Mucosa of descending colon (tissue), 3 donors: ENCODE measurements at regions not wholly inside any gene's neighbourhood (a gene's known extent, or its start where the extent isn't known, plus 50 kb on each side); places are given as distances from the start of the nearest gene placed in this dataset.
"Not testable (repeated sequence)": the region's sequence is repeated elsewhere in the genome, so short reads cannot be mapped to it uniquely, and the experiment has no call there.

ENCODE experiments used
- ATAC-seq: fragments of 200-7000 bp; cut with Tn5 transposase; one replicate; pipeline ENCODE4 v1.9.1; 2020; ENCODE audit warnings: mild to moderate bottlenecking, moderate library complexity
- DNase-seq, 3 donors: peaks; one replicate each; pipeline ENCODE4 v3.0.0-alpha.2; 2020
- H3K36me3 ChIP-seq: fragments of 200-600 bp; one replicate; pipeline ENCODE4 v1.8.0; 2021; ENCODE audit warnings: low read depth, mild to moderate bottlenecking
- H3K4me1 ChIP-seq: fragments of 200-600 bp; one replicate; pipeline ENCODE4 v1.8.0; 2021; ENCODE audit warnings: low read depth, mild to moderate bottlenecking
- H3K4me3 ChIP-seq: fragments of 200-600 bp; one replicate; pipeline ENCODE4 v1.8.0; 2021; ENCODE audit warnings: mild to moderate bottlenecking
- H3K9me3 ChIP-seq: fragments of 200-600 bp; one replicate; pipeline ENCODE4 v1.8.0; 2021; ENCODE audit warnings: mild to moderate bottlenecking
- intact Hi-C, 2 donors: fragments of 100-400 bp; cut with DNase I in 1 of 2; cut with micrococcal nuclease in 1 of 2; formaldehyde crosslinking; loops; one replicate each; pipeline versions ENCODE4 v1.11.0 to v1.11.1; 2022; cut with DNase I, micrococcal nuclease
- TF ChIP-seq, protein P1 (sequence below): fragments of 200-600 bp; IDR thresholded peaks from one replicate; pipeline ENCODE4 v1.8.0; 2022; ENCODE audit warnings: antibody characterized with exemption, mild to moderate bottlenecking
- donor health status: DM: no; HTN: no; CAD: no; lungs with moderate emphysema.
- donor health status: DM: no; HTN: no; CAD: no.
- donor health status: DM: no; HTN: yes; CAD: no.

DNA sequence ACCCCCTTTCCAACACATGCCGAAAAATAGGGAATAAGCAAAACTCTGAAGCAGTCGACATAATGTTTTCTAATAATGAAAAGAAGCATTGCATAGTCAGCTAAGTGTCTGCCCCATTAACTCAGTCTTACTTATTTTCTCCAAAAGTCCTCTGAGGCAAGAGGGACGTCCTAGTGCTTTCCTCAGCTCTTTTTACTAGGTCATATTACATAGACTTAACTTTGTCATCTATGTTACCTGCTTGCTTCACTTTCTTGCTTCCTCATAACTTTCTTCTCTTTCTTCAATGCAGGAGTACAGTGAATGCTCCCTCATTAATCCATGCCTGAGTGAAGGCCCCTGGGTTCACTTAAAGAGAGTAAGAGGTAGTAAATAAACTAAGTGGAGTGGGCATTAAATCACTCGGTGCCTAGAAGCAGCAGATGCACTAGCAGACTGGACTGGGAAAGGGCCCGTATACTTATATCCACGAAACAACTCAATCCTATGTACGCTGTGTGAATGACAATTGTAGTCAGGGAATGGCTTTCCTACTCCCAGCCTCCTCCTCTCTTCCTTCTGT is 210.5 kb upstream of the SPAG17 start:
- Histone ChIP-seq H3K4me3 (no peak overlapping the region), H3K36me3 (no peaks in the 10 kb centered on the region), H3K4me1 (no peaks in the 10 kb centered on the region), H3K9me3 (no peaks in the 10 kb centered on the region)
- no peak for ATAC-seq
- TF ChIP-seq, protein P1, sequence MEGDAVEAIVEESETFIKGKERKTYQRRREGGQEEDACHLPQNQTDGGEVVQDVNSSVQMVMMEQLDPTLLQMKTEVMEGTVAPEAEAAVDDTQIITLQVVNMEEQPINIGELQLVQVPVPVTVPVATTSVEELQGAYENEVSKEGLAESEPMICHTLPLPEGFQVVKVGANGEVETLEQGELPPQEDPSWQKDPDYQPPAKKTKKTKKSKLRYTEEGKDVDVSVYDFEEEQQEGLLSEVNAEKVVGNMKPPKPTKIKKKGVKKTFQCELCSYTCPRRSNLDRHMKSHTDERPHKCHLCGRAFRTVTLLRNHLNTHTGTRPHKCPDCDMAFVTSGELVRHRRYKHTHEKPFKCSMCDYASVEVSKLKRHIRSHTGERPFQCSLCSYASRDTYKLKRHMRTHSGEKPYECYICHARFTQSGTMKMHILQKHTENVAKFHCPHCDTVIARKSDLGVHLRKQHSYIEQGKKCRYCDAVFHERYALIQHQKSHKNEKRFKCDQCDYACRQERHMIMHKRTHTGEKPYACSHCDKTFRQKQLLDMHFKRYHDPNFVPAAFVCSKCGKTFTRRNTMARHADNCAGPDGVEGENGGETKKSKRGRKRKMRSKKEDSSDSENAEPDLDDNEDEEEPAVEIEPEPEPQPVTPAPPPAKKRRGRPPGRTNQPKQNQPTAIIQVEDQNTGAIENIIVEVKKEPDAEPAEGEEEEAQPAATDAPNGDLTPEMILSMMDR, result no peak
- intact Hi-C loops, result no loop called here
- no peak for DNase-seq

DNA sequence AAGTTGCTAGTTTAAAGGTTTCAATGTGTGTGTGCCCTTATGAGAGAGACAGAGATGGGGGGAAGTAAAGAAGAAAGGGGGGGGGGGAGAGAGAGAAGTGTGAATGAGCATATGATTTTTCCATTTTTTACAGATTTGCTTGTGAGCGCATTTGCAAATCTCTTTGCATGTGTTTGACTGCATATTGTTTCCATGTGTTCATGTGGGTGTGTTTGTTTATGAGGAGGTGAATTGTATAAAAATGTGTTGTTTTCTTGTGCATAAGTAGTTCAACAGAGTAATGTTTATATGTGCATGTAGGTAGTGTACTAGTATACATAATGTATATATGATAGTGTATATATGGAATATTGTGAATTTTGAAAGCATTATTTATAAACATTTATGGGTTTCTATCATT is 205.9 kb upstream of the SPAG17 start:
- no peak for ATAC-seq
- no peaks in the 10 kb centered on the region for H3K36me3 ChIP-seq
- no peak overlapping the region for H3K4me3 ChIP-seq
- H3K9me3 ChIP-seq, result no peaks in the 10 kb centered on the region
- H3K4me1 ChIP-seq, result no peaks in the 10 kb centered on the region
- intact Hi-C loops, result no loop called here
- TF ChIP-seq, protein P1, result no peak
- DNase-seq, result no peak

DNA sequence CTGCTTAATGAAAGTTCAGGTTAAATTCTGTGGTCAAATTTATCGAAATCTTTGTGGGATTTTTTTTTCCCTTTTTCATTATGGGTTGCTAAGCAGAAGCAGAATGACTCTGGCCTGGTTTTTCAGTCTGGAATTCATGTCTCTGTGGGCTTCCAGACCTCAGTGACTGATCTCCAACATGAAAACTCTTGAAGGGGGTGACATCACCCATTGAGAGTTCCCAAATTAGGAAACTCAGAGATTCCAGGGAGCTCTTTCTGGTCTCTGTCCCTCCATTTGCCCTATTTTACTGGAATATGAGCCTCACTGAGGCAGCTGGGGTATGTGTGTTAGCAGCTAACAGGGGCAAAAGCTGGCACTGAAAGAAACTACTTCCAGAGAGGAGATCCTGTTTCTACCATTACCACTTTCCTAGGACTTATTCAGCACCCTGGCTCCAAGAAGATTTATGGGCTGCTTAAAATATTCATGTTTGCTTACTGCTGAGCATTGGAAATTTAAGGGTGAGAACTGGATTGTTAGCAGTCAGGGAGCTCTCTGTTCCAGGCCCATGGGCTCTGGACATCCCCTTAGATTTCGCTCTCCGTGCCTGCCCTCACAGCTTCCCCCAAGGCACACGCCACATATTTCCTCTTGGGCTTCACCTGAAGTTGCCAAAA is 203.4 kb upstream of the SPAG17 start:
- H3K4me1 ChIP-seq, result no peaks in the 10 kb centered on the region
- DNase-seq (no peak), ATAC-seq (no peak)
- H3K9me3 ChIP-seq, result no peaks in the 10 kb centered on the region
- intact Hi-C loops, result no loop called here
- H3K4me3 ChIP-seq, result no peak overlapping the region
- TF ChIP-seq, protein P1, result no peak
- no peaks in the 10 kb centered on the region for H3K36me3 ChIP-seq

DNA sequence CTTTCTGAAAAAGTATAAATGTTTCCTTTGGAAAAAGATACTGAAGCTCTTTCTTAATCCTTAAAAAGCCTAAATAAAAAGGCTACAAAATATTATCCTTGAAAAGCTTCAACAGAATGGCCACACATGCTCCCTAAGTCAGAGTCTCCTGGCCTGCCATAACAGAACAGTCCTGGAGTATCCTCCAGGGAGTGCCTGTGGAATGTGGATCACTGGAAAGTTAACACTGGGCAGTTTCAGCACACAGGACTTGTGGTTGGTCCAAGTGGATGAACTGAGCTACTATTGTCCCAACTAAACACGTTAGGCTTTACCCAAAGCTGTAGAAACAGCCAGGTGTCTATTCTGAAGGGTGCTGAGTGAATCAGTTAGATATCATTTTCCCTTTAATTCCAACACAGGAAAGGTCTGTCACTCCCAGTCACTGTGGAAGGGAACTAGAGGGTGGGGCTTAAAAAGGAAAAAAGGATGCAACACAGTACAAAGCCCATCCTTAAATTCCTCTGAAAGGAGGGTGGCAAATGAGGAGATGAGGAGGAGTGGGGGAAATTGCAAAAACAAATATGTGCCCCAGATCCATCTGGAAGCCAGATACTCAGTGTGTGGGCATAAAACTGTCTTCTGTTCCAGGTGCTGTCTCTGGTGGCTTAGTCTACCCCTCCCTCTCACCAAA is 196.3 kb upstream of the SPAG17 start:
- H3K4me1 ChIP-seq, result no peaks in the 10 kb centered on the region
- H3K36me3 ChIP-seq, result no peaks in the 10 kb centered on the region
- intact Hi-C loops, result no loop called here
- DNase-seq, result no peak
- H3K4me3 ChIP-seq, result no peak overlapping the region
- TF ChIP-seq, protein P1, result no peak
- H3K9me3 ChIP-seq, result no peaks in the 10 kb centered on the region
- ATAC-seq, result no peak

DNA sequence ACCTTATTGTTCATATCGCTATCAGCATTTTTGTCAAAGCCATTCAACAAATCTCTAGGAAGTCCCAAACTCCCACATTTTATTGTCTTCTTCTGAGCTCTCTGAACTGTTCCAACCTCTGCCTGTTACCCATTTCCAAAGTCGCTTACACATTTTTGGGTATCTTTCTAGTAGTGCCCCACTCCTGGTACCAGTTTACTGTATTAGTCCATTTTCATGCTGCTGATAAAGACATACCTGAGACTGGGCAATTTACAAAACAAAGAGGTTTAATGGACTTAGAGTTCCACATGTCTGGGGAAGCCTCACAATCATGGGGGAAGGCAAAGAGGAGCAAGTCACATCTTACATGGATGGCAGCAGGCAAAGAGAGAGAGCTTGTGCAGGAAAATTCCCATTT is 192.2 kb upstream of the SPAG17 start:
- H3K36me3 ChIP-seq, intact Hi-C loops, ATAC-seq, H3K4me3 ChIP-seq, DNase-seq, H3K9me3 ChIP-seq, H3K4me1 ChIP-seq: not testable (repeated sequence)

DNA sequence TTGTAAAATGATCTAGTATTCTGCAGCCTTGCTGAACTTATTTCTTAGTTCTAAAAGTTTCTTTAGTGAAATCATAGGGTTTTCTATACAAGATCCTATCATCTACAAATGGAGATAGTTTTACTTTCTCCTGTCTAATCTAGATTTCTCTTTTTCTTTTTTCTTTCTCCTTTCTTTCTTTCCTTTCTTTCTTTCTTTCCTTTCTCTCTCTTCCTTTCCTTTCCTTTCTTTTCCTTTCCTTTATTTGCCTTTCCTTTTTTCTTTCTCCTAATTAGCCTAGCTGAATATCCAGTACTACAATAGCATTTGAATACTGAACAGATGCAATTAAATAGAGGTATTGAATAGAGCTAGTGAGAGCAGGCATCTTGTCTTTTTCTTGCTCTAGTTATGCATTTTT is 186.6 kb upstream of the SPAG17 start:
- TF ChIP-seq, protein P1, result no peak
- Histone ChIP-seq H3K4me3 (no peak overlapping the region), H3K9me3 (peaks cover 13% of the 10 kb centered on the region), H3K4me1 (no peaks in the 10 kb centered on the region), H3K36me3 (no peaks in the 10 kb centered on the region)
- ATAC-seq (no peak), DNase-seq (no peak)
- intact Hi-C loops, result no loop called here
